ENCODE measurements at regions not wholly inside any gene's neighbourhood (a gene's known extent, or its start where the extent isn't known, plus 50 kb on each side); places are given as distances from the start of the nearest gene placed in this dataset.
"Not testable (repeated sequence)": the region's sequence is repeated elsewhere in the genome, so short reads cannot be mapped to it uniquely, and the experiment has no call there.

- intact Hi-C loops (cut with DNase I) = no loop called here
- no peak for DNase-seq (ENCODE audit: low spot score)
Observed at GRCh38 chr11:29641201-29641600, 375.6 kb downstream of the KCNA4 start.

- no peak for DNase-seq (ENCODE audit: low spot score)
- intact Hi-C loops (cut with DNase I) = no loop called here
Observed at GRCh38 chr11:29634744-29635143, 382.1 kb downstream of the KCNA4 start.

GRCh38 chr11:29634244-29634643 lies 382.6 kb downstream of the KCNA4 start:
- DNase-seq (ENCODE audit: low spot score) = no peak
- intact Hi-C loops (cut with DNase I) = no loop called here

GRCh38 chr11:29629286-29629685 lies 387.5 kb downstream of the KCNA4 start:
- DNase-seq (ENCODE audit: low spot score) = no peak
- intact Hi-C loops (cut with DNase I) = no loop called here

GRCh38 chr11:29628609-29629008 lies 388.2 kb downstream of the KCNA4 start:
- DNase-seq (ENCODE audit: low spot score) = no peak
- intact Hi-C loops (cut with DNase I) = no loop called here

GRCh38 chr11:29627541-29627940 lies 389.3 kb downstream of the KCNA4 start:
- intact Hi-C loops (cut with DNase I) = no loop called here
- no peak for DNase-seq (ENCODE audit: low spot score)

GRCh38 chr11:29623144-29623722 lies 393.6 kb downstream of the KCNA4 start:
- DNase-seq (ENCODE audit: low spot score) = no peak
- intact Hi-C loops (cut with DNase I) = no loop called here

GRCh38 chr11:29616611-29617010 lies 400.2 kb downstream of the KCNA4 start:
- intact Hi-C loops (cut with DNase I) = no loop called here
- DNase-seq (ENCODE audit: low spot score) = no peak

GRCh38 chr11:29612423-29612822 lies 404.4 kb downstream of the KCNA4 start:
- DNase-seq (ENCODE audit: low spot score) = no peak
- intact Hi-C loops (cut with DNase I) = no loop called here

GRCh38 chr11:29606330-29607031 lies 410.3 kb downstream of the KCNA4 start:
- DNase-seq (ENCODE audit: low spot score) = no peak
- intact Hi-C loops (cut with DNase I) = no loop called here

GRCh38 chr11:29600151-29600575 lies 416.7 kb downstream of the KCNA4 start:
- peak; percentile 58 for DNase-seq (ENCODE audit: low spot score)
- intact Hi-C loops (cut with DNase I) = not testable (repeated sequence)

- intact Hi-C loops (cut with DNase I) = no loop called here
- no peak for DNase-seq (ENCODE audit: low spot score)
Observed at GRCh38 chr11:29584342-29584741, 432.5 kb downstream of the KCNA4 start.

- intact Hi-C loops (cut with DNase I) = no loop called here
- no peak for DNase-seq (ENCODE audit: low spot score)
Observed at GRCh38 chr11:29578806-29579205, 438.0 kb downstream of the KCNA4 start.

GRCh38 chr11:29564486-29564885 lies 452.3 kb downstream of the KCNA4 start:
- DNase-seq (ENCODE audit: low spot score) = no peak
- intact Hi-C loops (cut with DNase I) = no loop called here

- intact Hi-C loops (cut with DNase I) = no loop called here
- no peak for DNase-seq (ENCODE audit: low spot score)
Observed at GRCh38 chr11:29562183-29562582, 454.6 kb downstream of the KCNA4 start.

- DNase-seq (ENCODE audit: low spot score) = no peak
- intact Hi-C loops (cut with DNase I) = no loop called here
Observed at GRCh38 chr11:29553990-29554389, 462.8 kb downstream of the KCNA4 start.

GRCh38 chr11:29538339-29539036 lies 478.3 kb downstream of the KCNA4 start:
- no peak for DNase-seq (ENCODE audit: low spot score)
- intact Hi-C loops (cut with DNase I) = no loop called here

- no peak for DNase-seq (ENCODE audit: low spot score)
- intact Hi-C loops (cut with DNase I) = no loop called here
Observed at GRCh38 chr11:29534836-29535235, 482.0 kb downstream of the KCNA4 start.

- no peak for DNase-seq (ENCODE audit: low spot score)
- intact Hi-C loops (cut with DNase I) = no loop called here
Observed at GRCh38 chr11:29530961-29531360, 485.9 kb downstream of the KCNA4 start.

GRCh38 chr11:29527391-29527936 lies 489.4 kb downstream of the KCNA4 start:
- intact Hi-C loops (cut with DNase I) = no loop called here
- no peak for DNase-seq (ENCODE audit: low spot score)

Measured in posterior vena cava (tissue), 2 donors.